GM12873 (cell line): ENCODE measurements at regions not wholly inside any gene's neighbourhood (a gene's known extent, or its start where the extent isn't known, plus 50 kb on each side); places are given as distances from the start of the nearest gene placed in this dataset.

Experiments used
- TF ChIP-seq, protein P1 (sequence below): IDR thresholded peaks from 2 replicates; pipeline ENCODE4 v1.5.1; 2012; ENCODE audit warnings: low read depth, mild to moderate bottlenecking, moderate library complexity, low read length, control low read depth; ENCODE audit not compliant: insufficient read depth; ENCODE audit errors: missing control alignments

GRCh38 chr5:111645303-111645838, 111.6 kb downstream of the NREP start:
- TF ChIP-seq, protein P1, sequence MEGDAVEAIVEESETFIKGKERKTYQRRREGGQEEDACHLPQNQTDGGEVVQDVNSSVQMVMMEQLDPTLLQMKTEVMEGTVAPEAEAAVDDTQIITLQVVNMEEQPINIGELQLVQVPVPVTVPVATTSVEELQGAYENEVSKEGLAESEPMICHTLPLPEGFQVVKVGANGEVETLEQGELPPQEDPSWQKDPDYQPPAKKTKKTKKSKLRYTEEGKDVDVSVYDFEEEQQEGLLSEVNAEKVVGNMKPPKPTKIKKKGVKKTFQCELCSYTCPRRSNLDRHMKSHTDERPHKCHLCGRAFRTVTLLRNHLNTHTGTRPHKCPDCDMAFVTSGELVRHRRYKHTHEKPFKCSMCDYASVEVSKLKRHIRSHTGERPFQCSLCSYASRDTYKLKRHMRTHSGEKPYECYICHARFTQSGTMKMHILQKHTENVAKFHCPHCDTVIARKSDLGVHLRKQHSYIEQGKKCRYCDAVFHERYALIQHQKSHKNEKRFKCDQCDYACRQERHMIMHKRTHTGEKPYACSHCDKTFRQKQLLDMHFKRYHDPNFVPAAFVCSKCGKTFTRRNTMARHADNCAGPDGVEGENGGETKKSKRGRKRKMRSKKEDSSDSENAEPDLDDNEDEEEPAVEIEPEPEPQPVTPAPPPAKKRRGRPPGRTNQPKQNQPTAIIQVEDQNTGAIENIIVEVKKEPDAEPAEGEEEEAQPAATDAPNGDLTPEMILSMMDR: no peak

DNA sequence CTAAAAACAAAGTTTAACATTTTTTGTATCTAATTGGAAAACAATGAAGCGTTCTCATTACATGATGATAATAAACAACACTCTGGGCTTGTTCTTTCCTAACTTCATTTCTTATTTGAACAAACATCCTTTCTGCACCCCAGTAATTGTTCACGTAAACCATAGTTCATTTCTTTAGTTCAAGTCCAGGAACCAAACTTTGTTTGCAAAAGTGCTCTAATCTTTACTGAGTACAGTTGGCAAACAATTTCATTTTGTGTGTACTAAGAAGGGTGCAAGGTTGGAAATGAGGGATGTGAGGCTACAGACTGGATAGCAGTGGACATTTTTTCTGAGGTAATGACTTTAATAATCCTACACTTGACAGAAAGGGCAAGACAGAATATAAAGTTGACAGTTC, 113.5 kb downstream of the NREP start:
- TF ChIP-seq, protein P1: no peak

DNA sequence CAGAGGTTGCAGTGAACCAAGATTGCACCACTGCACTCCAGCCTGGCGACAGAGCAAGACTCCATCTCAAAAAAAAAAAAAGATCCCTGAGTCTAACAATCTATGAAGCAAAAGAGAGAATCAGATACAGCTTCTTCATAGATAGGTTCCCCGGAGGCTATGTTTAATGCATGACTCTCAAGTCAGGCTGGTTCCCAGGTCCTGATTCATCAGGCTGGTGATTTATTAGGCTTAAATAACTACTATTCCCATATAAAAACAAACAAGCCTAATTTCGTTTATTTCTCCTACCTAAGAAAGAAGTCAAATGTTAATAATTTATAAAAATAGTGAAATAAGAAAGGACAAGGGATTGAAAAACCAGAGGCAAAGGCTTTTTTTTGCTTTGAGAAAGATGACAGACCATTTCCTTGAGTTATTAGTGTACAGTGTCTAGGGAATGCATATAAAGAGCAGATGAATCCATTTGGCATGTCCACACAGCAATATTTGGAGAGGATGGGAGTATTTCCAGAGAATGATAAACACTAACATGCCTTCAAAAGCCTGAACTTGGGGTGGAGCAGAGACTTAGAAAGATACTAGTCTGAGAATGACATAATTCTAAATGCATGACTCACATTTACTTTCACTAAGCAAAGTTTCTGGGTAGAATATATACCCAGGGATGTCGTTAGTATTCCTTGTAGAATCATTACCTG, 115.3 kb downstream of the NREP start:
- TF ChIP-seq, protein P1: no peak

DNA sequence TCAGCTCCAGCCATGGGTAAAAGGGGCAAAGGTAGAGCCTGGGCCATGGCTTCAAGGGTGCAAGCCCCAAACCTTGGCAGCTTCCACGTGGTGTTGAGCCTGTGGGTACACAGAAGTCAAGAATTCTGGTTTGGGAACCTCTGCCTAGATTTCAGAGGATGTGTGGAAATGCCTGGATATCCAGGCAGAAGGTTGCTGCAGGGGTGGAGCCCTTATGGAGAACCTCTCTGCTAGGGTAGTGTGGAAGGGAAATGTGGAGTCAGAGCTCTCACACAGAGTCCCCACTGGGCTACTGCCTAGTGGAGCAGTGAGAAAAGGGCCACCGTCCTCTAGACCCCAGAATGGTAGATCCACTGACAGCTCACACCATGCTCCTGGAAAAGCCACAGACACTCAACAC, 117.1 kb downstream of the NREP start:
- TF ChIP-seq, protein P1: no peak

- TF ChIP-seq, protein P1: no peak
Observed at GRCh38 chr5:111636736-111637135, 120.3 kb downstream of the NREP start.

GRCh38 chr5:111635916-111636570, 121.0 kb downstream of the NREP start:
- TF ChIP-seq, protein P1: no peak

- TF ChIP-seq, protein P1: no peak
Observed at GRCh38 chr5:111635151-111635902, 121.7 kb downstream of the NREP start.
